ENCODE measurements at regions not wholly inside any gene's neighbourhood (a gene's known extent, or its start where the extent isn't known, plus 50 kb on each side); places are given as distances from the start of the nearest gene placed in this dataset.
A peak's percentile ranks its signal among the peaks of the same experiment; 100 is the strongest.

- ATAC-seq (replicated peaks; ENCODE audit: extremely low read depth, poor library complexity, severe bottlenecking): peak; percentile 19
- Mint-ChIP-seq H3K27ac (ENCODE audit: low read depth) (no peak overlapping the region), H3K27me3 (no peaks in the 10 kb centered on the region), H3K4me1 (no peaks in the 10 kb centered on the region), H3K9me3 (peaks cover 16% of the 10 kb centered on the region), H3K4me3 (no peak overlapping the region), H3K36me3 (ENCODE audit: insufficient read depth) (no peaks in the 10 kb centered on the region)
- no peak for DNase-seq (ENCODE audit: low spot score in 2 of 2)
Observed at GRCh38 chr12:60872850-60873713, 1277.3 kb downstream of the SLC16A7 start.

DNA sequence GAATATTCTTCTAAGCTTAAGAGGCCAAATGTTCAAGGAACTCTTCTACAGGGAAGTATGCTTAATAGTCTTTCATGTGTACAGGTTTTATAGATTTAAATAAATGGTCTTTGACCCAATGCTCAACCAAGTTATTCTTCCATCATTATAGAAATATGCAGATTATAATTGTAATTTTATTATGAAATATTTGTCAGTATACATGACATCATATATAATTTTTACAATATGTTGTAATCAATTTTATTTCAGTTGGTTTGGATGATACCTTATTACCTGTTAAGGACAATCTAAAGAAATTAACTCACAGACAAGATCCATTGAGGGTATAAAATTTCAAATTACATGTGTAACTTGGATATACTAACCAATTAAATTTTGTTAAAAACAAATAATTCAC lies 1278.3 kb downstream of the SLC16A7 start:
- H3K9me3 Mint-ChIP-seq: peaks cover 22% of the 10 kb centered on the region
- H3K27me3 Mint-ChIP-seq: no peaks in the 10 kb centered on the region
- H3K27ac Mint-ChIP-seq (ENCODE audit: low read depth): no peak overlapping the region
- no peaks in the 10 kb centered on the region for H3K36me3 Mint-ChIP-seq (ENCODE audit: insufficient read depth)
- ATAC-seq (replicated peaks; ENCODE audit: extremely low read depth, poor library complexity, severe bottlenecking): no peak
- DNase-seq (ENCODE audit: low spot score in 2 of 2): no peak
- no peaks in the 10 kb centered on the region for H3K4me1 Mint-ChIP-seq
- H3K4me3 Mint-ChIP-seq: no peak overlapping the region

DNA sequence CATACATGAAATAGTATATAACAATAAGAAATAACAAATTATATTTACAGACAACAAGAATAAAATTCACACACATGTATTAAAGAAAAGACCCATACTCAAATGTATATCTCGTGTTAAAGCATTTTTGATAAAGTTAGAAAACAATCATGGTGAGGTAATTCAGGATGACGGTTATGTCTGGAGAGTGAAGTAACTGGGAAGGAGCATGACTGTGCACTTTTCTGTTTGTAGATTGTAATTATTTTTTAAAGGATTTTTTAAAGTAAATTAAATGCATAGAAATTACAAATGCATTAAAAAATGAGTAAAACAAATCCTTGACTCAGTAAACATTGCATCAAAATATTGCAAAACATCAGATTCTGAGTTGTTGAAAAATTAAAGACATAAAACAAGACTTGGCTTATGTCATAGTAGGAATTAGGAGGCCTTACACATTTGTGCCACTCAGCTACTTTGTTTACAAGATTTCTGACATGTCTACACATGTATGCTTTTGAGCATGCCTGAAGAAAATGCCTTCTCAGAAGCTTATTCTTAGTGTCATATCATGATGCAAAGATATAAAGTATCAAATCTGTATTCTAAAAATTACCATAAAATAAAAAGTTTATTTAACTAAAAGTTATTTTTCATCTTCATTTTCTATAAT lies 1325.1 kb downstream of the SLC16A7 start:
- Mint-ChIP-seq H3K4me1 (no peaks in the 10 kb centered on the region), H3K4me3 (no peak overlapping the region), H3K27ac (ENCODE audit: low read depth) (no peak overlapping the region), H3K27me3 (no peaks in the 10 kb centered on the region), H3K36me3 (ENCODE audit: insufficient read depth) (no peaks in the 10 kb centered on the region), H3K9me3 (peaks cover 23% of the 10 kb centered on the region)
- ATAC-seq (replicated peaks; ENCODE audit: extremely low read depth, poor library complexity, severe bottlenecking) (no peak), DNase-seq (ENCODE audit: low spot score in 2 of 2) (no peak)

DNA sequence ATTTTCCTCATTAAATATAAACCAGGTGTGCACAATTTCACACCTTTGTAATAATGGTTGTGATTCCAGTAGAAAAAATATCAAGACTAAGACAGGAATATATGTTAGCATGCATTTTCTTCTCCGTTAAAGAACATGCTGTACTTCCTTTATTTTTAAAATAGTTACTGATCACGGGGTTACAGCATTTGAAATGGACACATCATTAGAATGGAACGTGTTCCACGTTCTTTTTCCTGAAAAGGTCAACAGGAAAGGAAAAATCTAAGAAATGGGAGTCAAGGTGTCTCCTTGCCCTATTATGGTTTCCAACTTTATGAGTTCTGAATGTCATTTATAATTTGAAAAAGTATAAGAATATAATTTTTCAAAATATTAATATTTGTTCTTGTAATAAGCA lies 1325.7 kb downstream of the SLC16A7 start:
- no peak for ATAC-seq (replicated peaks; ENCODE audit: extremely low read depth, poor library complexity, severe bottlenecking)
- H3K27me3 Mint-ChIP-seq: no peaks in the 10 kb centered on the region
- no peak overlapping the region for H3K4me3 Mint-ChIP-seq
- H3K4me1 Mint-ChIP-seq: no peaks in the 10 kb centered on the region
- H3K27ac Mint-ChIP-seq (ENCODE audit: low read depth): no peak overlapping the region
- no peak for DNase-seq (ENCODE audit: low spot score in 2 of 2)
- no peaks in the 10 kb centered on the region for H3K36me3 Mint-ChIP-seq (ENCODE audit: insufficient read depth)
- H3K9me3 Mint-ChIP-seq: peaks cover 23% of the 10 kb centered on the region

DNA sequence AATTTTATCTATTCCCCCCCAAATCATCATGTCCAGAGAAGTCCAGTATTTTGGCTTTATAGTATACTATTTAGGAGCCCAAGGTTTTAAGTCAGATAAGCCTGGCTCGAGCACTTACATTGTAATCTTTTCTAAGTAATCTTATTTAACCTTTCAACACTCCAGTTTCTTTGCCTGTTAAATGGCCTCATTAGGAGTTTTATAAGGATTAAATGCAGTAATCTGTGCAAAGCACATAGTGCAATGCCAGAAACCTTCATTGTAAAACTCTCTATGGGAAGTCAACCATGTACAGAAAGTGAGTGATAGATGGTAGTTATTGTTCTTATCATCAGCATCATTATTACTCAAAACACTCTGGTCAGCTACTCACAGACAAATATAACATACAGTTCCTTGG lies 1330.4 kb downstream of the SLC16A7 start:
- ATAC-seq (replicated peaks; ENCODE audit: extremely low read depth, poor library complexity, severe bottlenecking): no peak
- DNase-seq (ENCODE audit: low spot score in 2 of 2): no peak
- Mint-ChIP-seq H3K27me3 (no peaks in the 10 kb centered on the region), H3K9me3 (peaks cover 34% of the 10 kb centered on the region), H3K27ac (ENCODE audit: low read depth) (no peak overlapping the region), H3K36me3 (ENCODE audit: insufficient read depth) (no peaks in the 10 kb centered on the region), H3K4me3 (no peak overlapping the region), H3K4me1 (no peaks in the 10 kb centered on the region)

GRCh38 chr12:60930151-60930550 lies 1330.1 kb upstream of the USP15 start:
- no peak for ATAC-seq (replicated peaks; ENCODE audit: extremely low read depth, poor library complexity, severe bottlenecking)
- Mint-ChIP-seq H3K36me3 (ENCODE audit: insufficient read depth) (no peaks in the 10 kb centered on the region), H3K9me3 (peaks cover 22% of the 10 kb centered on the region), H3K4me3 (no peak overlapping the region), H3K4me1 (no peaks in the 10 kb centered on the region), H3K27ac (ENCODE audit: low read depth) (no peak overlapping the region), H3K27me3 (no peaks in the 10 kb centered on the region)
- DNase-seq (ENCODE audit: low spot score in 2 of 2): no peak

GRCh38 chr12:60935981-60936761 lies 1324.0 kb upstream of the USP15 start:
- Mint-ChIP-seq H3K36me3 (ENCODE audit: insufficient read depth) (no peaks in the 10 kb centered on the region), H3K27ac (ENCODE audit: low read depth) (no peak overlapping the region), H3K4me1 (no peaks in the 10 kb centered on the region), H3K9me3 (peaks cover 21% of the 10 kb centered on the region), H3K4me3 (no peak overlapping the region), H3K27me3 (no peaks in the 10 kb centered on the region)
- DNase-seq (ENCODE audit: low spot score in 2 of 2): no peak
- peak; percentile 10 for ATAC-seq (replicated peaks; ENCODE audit: extremely low read depth, poor library complexity, severe bottlenecking)

DNA sequence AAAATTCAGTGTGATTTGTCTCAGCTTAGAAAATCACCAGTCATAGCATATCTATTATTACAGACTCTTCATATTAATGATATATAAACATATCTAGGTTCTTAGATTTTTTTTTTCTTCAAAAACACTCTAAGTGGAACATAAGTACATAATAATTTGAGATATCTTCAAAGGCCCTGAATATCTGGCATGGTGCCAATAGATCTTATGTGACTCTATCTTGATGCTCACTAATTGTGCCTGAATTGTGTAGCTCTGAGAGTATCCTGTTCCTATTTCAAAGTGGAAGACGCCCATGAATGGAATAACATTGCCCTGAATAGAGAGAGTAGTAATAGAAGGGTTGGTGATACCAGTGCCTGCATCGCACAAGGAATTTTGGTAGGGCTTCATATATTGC lies 1312.7 kb upstream of the USP15 start:
- Mint-ChIP-seq H3K27ac (ENCODE audit: low read depth) (no peak overlapping the region), H3K9me3 (peaks cover 18% of the 10 kb centered on the region), H3K4me1 (no peaks in the 10 kb centered on the region), H3K36me3 (ENCODE audit: insufficient read depth) (no peaks in the 10 kb centered on the region), H3K4me3 (no peak overlapping the region), H3K27me3 (no peaks in the 10 kb centered on the region)
- ATAC-seq (replicated peaks; ENCODE audit: extremely low read depth, poor library complexity, severe bottlenecking) (no peak), DNase-seq (ENCODE audit: low spot score in 2 of 2) (no peak)

GRCh38 chr12:60967128-60967527 lies 1293.1 kb upstream of the USP15 start:
- Mint-ChIP-seq H3K36me3 (ENCODE audit: insufficient read depth) (no peaks in the 10 kb centered on the region), H3K4me1 (no peaks in the 10 kb centered on the region), H3K4me3 (no peak overlapping the region), H3K27ac (ENCODE audit: low read depth) (no peak overlapping the region), H3K27me3 (no peaks in the 10 kb centered on the region), H3K9me3 (peaks cover 29% of the 10 kb centered on the region)
- ATAC-seq (replicated peaks; ENCODE audit: extremely low read depth, poor library complexity, severe bottlenecking) (no peak), DNase-seq (ENCODE audit: low spot score in 2 of 2) (no peak)

DNA sequence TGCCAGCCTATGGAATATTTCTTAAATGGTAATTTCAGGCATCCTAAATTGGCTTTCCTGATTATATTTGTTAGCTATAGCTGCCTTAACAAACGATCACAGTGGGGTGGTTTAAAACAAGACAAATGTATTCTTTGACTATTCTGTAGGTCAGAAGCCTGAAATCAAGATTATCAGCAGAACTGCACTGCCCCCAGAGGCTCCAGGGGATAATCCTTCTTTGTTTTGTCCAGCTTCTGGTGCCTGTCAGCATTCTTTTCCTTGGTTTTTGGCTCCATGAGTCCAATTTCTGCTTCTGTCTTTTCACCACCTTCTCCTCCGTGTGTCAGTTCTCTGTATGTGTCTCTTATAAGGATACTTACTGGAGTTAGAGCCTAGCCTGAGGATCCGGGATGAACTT lies 1282.2 kb upstream of the USP15 start:
- peaks cover 20% of the 10 kb centered on the region for H3K9me3 Mint-ChIP-seq
- no peak overlapping the region for H3K27ac Mint-ChIP-seq (ENCODE audit: low read depth)
- ATAC-seq (replicated peaks; ENCODE audit: extremely low read depth, poor library complexity, severe bottlenecking) (no peak), DNase-seq (ENCODE audit: low spot score in 2 of 2) (no peak)
- H3K4me3 Mint-ChIP-seq: no peak overlapping the region
- no peaks in the 10 kb centered on the region for H3K27me3 Mint-ChIP-seq
- no peaks in the 10 kb centered on the region for H3K36me3 Mint-ChIP-seq (ENCODE audit: insufficient read depth)
- no peaks in the 10 kb centered on the region for H3K4me1 Mint-ChIP-seq

DNA sequence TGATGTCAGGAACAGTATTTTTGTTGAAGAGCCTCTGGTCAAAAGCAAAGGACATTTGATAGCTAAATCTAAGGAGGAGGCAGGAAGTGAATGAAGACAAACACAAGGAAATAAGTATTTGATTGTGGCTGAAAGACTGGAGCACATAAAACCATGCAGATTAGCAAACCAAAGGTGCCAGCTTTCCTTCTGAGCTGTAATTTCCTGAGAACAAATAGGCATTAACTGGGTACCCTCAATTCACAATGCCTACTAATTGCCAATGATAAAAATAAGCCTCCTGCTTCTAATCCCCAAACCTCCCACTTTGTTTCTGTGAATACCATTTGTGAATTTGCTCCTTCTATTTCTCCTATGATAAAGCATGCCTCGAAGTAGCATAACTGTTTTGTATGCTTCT lies 1279.6 kb upstream of the USP15 start:
- Mint-ChIP-seq H3K27me3 (no peaks in the 10 kb centered on the region), H3K9me3 (peaks cover 24% of the 10 kb centered on the region), H3K27ac (ENCODE audit: low read depth) (no peak overlapping the region), H3K4me1 (no peaks in the 10 kb centered on the region), H3K4me3 (no peak overlapping the region), H3K36me3 (ENCODE audit: insufficient read depth) (no peaks in the 10 kb centered on the region)
- ATAC-seq (replicated peaks; ENCODE audit: extremely low read depth, poor library complexity, severe bottlenecking) (no peak), DNase-seq (ENCODE audit: low spot score in 2 of 2) (no peak)

DNA sequence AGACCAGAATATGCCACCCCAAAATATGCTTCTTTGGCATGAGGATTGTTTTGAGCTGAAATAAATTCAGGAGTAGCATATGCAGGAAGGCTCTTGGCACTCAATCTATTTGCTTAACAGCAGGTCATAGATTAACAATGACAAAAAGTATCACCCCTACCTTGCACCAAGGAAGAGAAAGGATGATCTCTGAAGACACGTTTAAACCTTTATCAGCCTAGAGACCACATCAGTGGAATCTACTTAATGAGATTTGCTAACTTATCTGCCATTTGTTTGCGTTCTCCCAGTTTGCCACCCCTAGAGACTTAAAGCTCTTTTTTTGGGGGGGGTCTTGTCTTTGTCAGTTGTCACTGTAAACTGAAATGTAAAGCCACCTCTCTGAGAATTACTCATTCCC lies 1278.7 kb upstream of the USP15 start:
- H3K36me3 Mint-ChIP-seq (ENCODE audit: insufficient read depth): no peaks in the 10 kb centered on the region
- H3K9me3 Mint-ChIP-seq: peaks cover 24% of the 10 kb centered on the region
- H3K4me1 Mint-ChIP-seq: no peaks in the 10 kb centered on the region
- H3K27me3 Mint-ChIP-seq: no peaks in the 10 kb centered on the region
- ATAC-seq (replicated peaks; ENCODE audit: extremely low read depth, poor library complexity, severe bottlenecking): no peak
- no peak overlapping the region for H3K4me3 Mint-ChIP-seq
- DNase-seq (ENCODE audit: low spot score in 2 of 2): no peak
- H3K27ac Mint-ChIP-seq (ENCODE audit: low read depth): no peak overlapping the region

All from central memory CD8-positive, alpha-beta T cell (primary cell).